GM19468 (cell line): ENCODE measurements at regions not wholly inside any gene's neighbourhood (a gene's known extent, or its start where the extent isn't known, plus 50 kb on each side); places are given as distances from the start of the nearest gene placed in this dataset.

Experiments
- ATAC-seq: cut with Tn5 transposase; IDR thresholded peaks from one replicate; pipeline ENCODE4 v1.9.1; 2021; ENCODE audit warnings: mild to moderate bottlenecking, moderate library complexity, moderate number of reproducible peaks; ENCODE audit not compliant: unreplicated experiment; ENCODE audit errors: extremely low read depth

GRCh38 chr13:79662882-79663281 lies 181.9 kb downstream of the NDFIP2 start:
- no peak for ATAC-seq

GRCh38 chr13:79660361-79660760 lies 179.4 kb downstream of the NDFIP2 start:
- ATAC-seq, result no peak

- no peak for ATAC-seq
Measured at GRCh38 chr13:79659121-79659521, 178.2 kb downstream of the NDFIP2 start.

GRCh38 chr13:79658333-79658975 lies 177.5 kb downstream of the NDFIP2 start:
- ATAC-seq, result no peak

GRCh38 chr13:79655509-79655908 lies 174.6 kb downstream of the NDFIP2 start:
- no peak for ATAC-seq

- no peak for ATAC-seq
Measured at GRCh38 chr13:79654520-79654919, 173.6 kb downstream of the NDFIP2 start.

GRCh38 chr13:79650688-79651087 lies 169.7 kb downstream of the NDFIP2 start:
- no peak for ATAC-seq

- ATAC-seq, result no peak
Measured at GRCh38 chr13:79648191-79648590, 167.2 kb downstream of the NDFIP2 start.

- ATAC-seq, result no peak
Measured at GRCh38 chr13:79647533-79647932, 166.6 kb downstream of the NDFIP2 start.

- ATAC-seq, result no peak
Measured at GRCh38 chr13:79646880-79647279, 165.9 kb downstream of the NDFIP2 start.

GRCh38 chr13:79645569-79645968 lies 164.6 kb downstream of the NDFIP2 start:
- ATAC-seq, result no peak

GRCh38 chr13:79642596-79642995 lies 161.6 kb downstream of the NDFIP2 start:
- ATAC-seq, result no peak

GRCh38 chr13:79637133-79637763 lies 156.3 kb downstream of the NDFIP2 start:
- ATAC-seq, result no peak

GRCh38 chr13:79631051-79631659 lies 150.2 kb downstream of the NDFIP2 start:
- no peak for ATAC-seq

- no peak for ATAC-seq
Measured at GRCh38 chr13:79628463-79628862, 147.5 kb downstream of the NDFIP2 start.

- ATAC-seq, result no peak
Measured at GRCh38 chr13:79626924-79627323, 146.0 kb downstream of the NDFIP2 start.

GRCh38 chr13:79625517-79625916 lies 144.6 kb downstream of the NDFIP2 start:
- ATAC-seq, result no peak

GRCh38 chr13:79621902-79622301 lies 140.9 kb downstream of the NDFIP2 start:
- ATAC-seq, result no peak

GRCh38 chr13:79621449-79621848 lies 140.5 kb downstream of the NDFIP2 start:
- no peak for ATAC-seq

GRCh38 chr13:79614250-79614918 lies 133.4 kb downstream of the NDFIP2 start:
- no peak for ATAC-seq

GRCh38 chr13:79612604-79613003 lies 131.6 kb downstream of the NDFIP2 start:
- no peak for ATAC-seq
